Small intestine (tissue), 7 donors: ENCODE measurements at regions not wholly inside any gene's neighbourhood (a gene's known extent, or its start where the extent isn't known, plus 50 kb on each side); places are given as distances from the start of the nearest gene placed in this dataset.

ENCODE experiments used
- DNase-seq, 2 donors: peaks; one replicate each; pipeline versions ENCODE4 v3.0.0 to v3.0.0-alpha.2; 2013
- FAIRE-seq: peaks from 2 replicates; lab custom pipeline; 2012; peaks lifted over from hg19 to GRCh38; lab: Jason Lieb, UNC
- H3K27ac ChIP-seq, 3 donors: one replicate each; pipeline ENCODE4 v1.5.1; 2013; ENCODE audit warnings: low read length in 2 of 3, mild to moderate bottlenecking in 2 of 3, control low read depth in 1 of 3, inconsistent platforms in 1 of 3, low read depth in 1 of 3, moderate library complexity in 1 of 3
- H3K27me3 ChIP-seq, 3 donors: one replicate each; pipeline ENCODE4 v1.6.1; 2013; ENCODE audit warnings: low read length in 3 of 3, inconsistent platforms in 1 of 3; ENCODE audit not compliant: control insufficient read depth in 3 of 3, insufficient read depth in 3 of 3
- H3K36me3 ChIP-seq, 3 donors: one replicate each; pipeline ENCODE4 v1.6.1; 2013; ENCODE audit warnings: low read length in 3 of 3, inconsistent platforms in 1 of 3, low read depth in 1 of 3, mild to moderate bottlenecking in 1 of 3, moderate library complexity in 1 of 3; ENCODE audit not compliant: control insufficient read depth in 3 of 3, insufficient read depth in 2 of 3
- H3K4me1 ChIP-seq, 3 donors: one replicate each; pipeline ENCODE4 v1.6.1; 2013; ENCODE audit warnings: low read length in 2 of 3, inconsistent platforms in 1 of 3, low read depth in 1 of 3, mild to moderate bottlenecking in 1 of 3, moderate library complexity in 1 of 3; ENCODE audit not compliant: control insufficient read depth in 3 of 3, insufficient read depth in 2 of 3
- H3K4me3 ChIP-seq, 3 donors: one replicate each; pipeline ENCODE4 v1.5.1; 2013; ENCODE audit warnings: low read length in 3 of 3, control low read depth in 1 of 3, inconsistent platforms in 1 of 3, low read depth in 1 of 3, mild to moderate bottlenecking in 1 of 3, moderate library complexity in 1 of 3
- H3K9me3 ChIP-seq, 2 donors: one replicate each; pipeline ENCODE4 v1.6.1; 2013; ENCODE audit warnings: low read depth in 1 of 2, low read length in 1 of 2; ENCODE audit not compliant: control insufficient read depth in 2 of 2, insufficient read depth in 1 of 2
- WGBS, 3 donors: extraction: QIAGEN DNeasy Blood & Tissue Kit; methylation state at CpG; one replicate each; pipeline ENCODE4 v1.1.7; 2013; 5-methylcytosine and 5-hydroxymethylcytosine counted together
- donor health status: healthy with polysubstance abuse.
- donor health status: control.
- donor health status: control.
- donor health status: Bipolar disorder and iron deficiency.
- donor health status: healthy.

- H3K4me1 ChIP-seq = no peaks in the 10 kb centered on the region
- no peak overlapping the region for H3K4me3 ChIP-seq
- no peaks in the 10 kb centered on the region for H3K27me3 ChIP-seq
- FAIRE-seq = no peak
- H3K36me3 ChIP-seq = no peaks in the 10 kb centered on the region
- no peak overlapping the region for H3K27ac ChIP-seq
- DNase-seq = no peak
- H3K9me3 ChIP-seq = no peaks in the 10 kb centered on the region
Measured at GRCh38 chr4:18756671-18757070, 735.1 kb upstream of the LCORL start.

DNA sequence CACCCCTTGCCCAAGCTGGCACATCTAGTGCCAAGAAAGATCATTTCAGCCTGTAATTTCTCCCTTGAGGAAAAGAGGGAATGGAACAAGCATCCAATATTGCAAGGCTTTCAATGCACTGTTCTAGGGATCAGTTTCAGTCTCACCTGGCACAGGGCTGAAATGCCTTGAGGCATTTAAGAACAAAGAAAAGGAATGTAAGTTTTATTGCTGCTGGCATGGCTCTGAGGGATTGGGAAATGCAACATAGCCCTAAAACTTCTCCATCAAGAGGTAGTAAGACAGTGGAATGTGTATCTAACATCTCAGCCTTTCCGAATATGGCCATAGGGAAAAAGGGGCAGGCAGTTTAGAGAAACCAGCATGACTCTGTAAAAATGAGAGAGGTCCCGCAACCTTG lies 732.6 kb upstream of the LCORL start:
- Histone ChIP-seq H3K27ac (no peak overlapping the region), H3K9me3 (no peaks in the 10 kb centered on the region), H3K4me3 (no peak overlapping the region), H3K36me3 (no peaks in the 10 kb centered on the region), H3K4me1 (no peaks in the 10 kb centered on the region), H3K27me3 (no peaks in the 10 kb centered on the region)
- 70 to 85% (median 75%) methylated on average over 2 of the region's 2 CpGs for WGBS, 3 donors
- DNase-seq (no peak), FAIRE-seq (no peak)

DNA sequence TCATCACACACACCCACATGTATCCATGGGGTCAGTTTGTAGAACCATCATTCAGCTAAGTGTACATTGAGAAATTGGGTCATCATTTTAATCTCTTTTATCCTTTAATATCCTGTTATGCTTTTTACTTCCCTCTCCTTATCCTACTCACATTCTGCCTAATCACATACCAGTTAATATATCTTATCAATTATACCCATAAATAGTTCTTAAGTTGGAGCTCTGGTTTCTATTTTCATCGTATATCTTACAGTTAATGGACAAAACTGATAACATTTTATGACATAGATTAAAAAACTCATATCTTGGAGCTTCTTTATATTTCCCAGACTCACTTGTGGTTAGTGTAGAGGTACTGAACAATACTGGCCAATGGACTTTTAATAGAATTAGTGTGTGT lies 729.5 kb upstream of the LCORL start:
- H3K4me1 ChIP-seq = no peaks in the 10 kb centered on the region
- DNase-seq = no peak
- no peak overlapping the region for H3K27ac ChIP-seq
- no peak for FAIRE-seq
- no peaks in the 10 kb centered on the region for H3K36me3 ChIP-seq
- no peaks in the 10 kb centered on the region for H3K9me3 ChIP-seq
- 10 to 57% (median 31%) methylated on average over 1 of the region's 1 CpG for WGBS, 3 donors
- H3K4me3 ChIP-seq = no peak overlapping the region
- no peaks in the 10 kb centered on the region for H3K27me3 ChIP-seq

GRCh38 chr4:18749391-18749790 lies 727.8 kb upstream of the LCORL start:
- no peaks in the 10 kb centered on the region for H3K9me3 ChIP-seq
- no peak overlapping the region for H3K4me3 ChIP-seq
- FAIRE-seq (no peak), DNase-seq (no peak)
- no peaks in the 10 kb centered on the region for H3K4me1 ChIP-seq
- no peaks in the 10 kb centered on the region for H3K27me3 ChIP-seq
- WGBS, 3 donors = 66 to 84% (median 80%) methylated on average over 2 of the region's 2 CpGs
- H3K36me3 ChIP-seq = no peaks in the 10 kb centered on the region
- H3K27ac ChIP-seq = no peak overlapping the region

DNA sequence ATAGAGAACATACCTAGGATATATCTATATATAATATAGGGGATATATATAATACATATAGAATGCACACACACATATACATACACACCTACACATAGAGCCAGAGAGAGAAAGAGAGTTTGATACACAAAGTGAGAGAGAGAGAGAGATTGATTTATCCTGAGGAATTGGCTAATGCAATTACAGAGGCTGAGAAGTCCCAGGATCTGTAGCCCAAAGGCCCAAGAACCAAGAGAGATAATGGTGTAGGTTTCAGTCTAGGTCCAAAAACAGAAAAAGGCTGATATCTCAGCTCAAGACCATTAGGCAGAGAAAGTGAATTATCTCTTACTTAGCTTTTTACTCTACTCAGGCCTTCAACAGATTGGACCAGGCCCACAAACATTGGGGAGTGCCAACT lies 715.0 kb upstream of the LCORL start:
- Histone ChIP-seq H3K36me3 (no peaks in the 10 kb centered on the region), H3K27me3 (no peaks in the 10 kb centered on the region), H3K4me1 (no peaks in the 10 kb centered on the region), H3K4me3 (no peak overlapping the region), H3K9me3 (no peaks in the 10 kb centered on the region), H3K27ac (no peak overlapping the region)
- no peak for FAIRE-seq
- no peak for DNase-seq

- H3K4me1 ChIP-seq = no peaks in the 10 kb centered on the region
- FAIRE-seq (no peak), DNase-seq (no peak)
- no peaks in the 10 kb centered on the region for H3K36me3 ChIP-seq
- no peaks in the 10 kb centered on the region for H3K27me3 ChIP-seq
- 60 to 82% (median 74%) methylated on average over 3 of the region's 3 CpGs for WGBS, 3 donors
- no peak overlapping the region for H3K4me3 ChIP-seq
- H3K9me3 ChIP-seq = no peaks in the 10 kb centered on the region
- H3K27ac ChIP-seq = no peak overlapping the region
Measured at GRCh38 chr4:18735740-18736268, 714.2 kb upstream of the LCORL start.

DNA sequence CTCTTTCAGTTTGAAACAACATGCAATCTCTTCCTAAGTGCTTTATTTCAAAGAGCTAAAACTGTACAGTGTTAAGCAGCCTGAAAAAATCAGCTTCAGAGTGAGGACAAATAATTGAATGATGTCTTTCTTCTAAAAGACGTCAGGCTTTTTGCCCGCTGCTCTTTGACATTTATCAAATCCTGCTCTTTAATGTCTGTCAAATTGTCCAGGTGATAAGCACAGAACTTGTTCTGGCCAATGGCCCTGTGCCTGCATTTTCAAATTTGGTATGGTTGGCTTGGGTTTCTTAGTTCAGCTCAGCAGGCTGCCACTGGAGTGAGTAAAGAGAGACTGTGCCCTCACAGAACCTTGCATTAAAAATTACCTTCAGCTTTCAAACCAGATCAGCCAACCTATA lies 712.9 kb upstream of the LCORL start:
- H3K27ac ChIP-seq = no peak overlapping the region
- no peak for DNase-seq
- no peaks in the 10 kb centered on the region for H3K27me3 ChIP-seq
- H3K4me3 ChIP-seq = no peak overlapping the region
- H3K4me1 ChIP-seq = no peaks in the 10 kb centered on the region
- 64 to 68% (median 65%) methylated on average over 2 of the region's 2 CpGs for WGBS, 3 donors
- no peak for FAIRE-seq
- H3K36me3 ChIP-seq = no peaks in the 10 kb centered on the region
- peaks cover 0 to 6% of the 10 kb centered on the region in 2 donors for H3K9me3 ChIP-seq

DNA sequence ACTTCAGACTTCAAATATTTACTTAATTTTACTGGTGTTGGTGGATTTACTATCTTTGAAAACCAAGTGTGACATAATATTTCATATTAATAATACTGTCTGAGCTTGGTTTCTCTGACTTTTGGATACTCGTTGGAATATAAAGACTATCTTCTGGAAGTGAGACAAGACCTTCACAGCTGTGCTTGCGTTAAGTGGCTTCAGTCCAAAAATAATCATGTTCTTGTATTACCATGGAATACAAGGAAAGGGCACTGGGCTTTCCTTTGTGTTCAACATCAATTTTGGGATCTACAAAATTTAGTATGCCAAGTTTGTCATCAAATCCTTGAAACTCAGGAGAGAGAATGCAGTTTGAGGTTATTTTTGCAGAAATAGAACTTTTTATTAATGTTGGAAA lies 712.4 kb upstream of the LCORL start:
- H3K9me3 ChIP-seq = peaks cover 0 to 6% of the 10 kb centered on the region in 2 donors
- H3K4me3 ChIP-seq = no peak overlapping the region
- no peak for FAIRE-seq
- no peaks in the 10 kb centered on the region for H3K36me3 ChIP-seq
- no peaks in the 10 kb centered on the region for H3K4me1 ChIP-seq
- H3K27ac ChIP-seq = no peak overlapping the region
- H3K27me3 ChIP-seq = no peaks in the 10 kb centered on the region
- 55 to 65% (median 61%) methylated on average over 2 of the region's 2 CpGs for WGBS, 3 donors
- no peak for DNase-seq

- no peak overlapping the region for H3K4me3 ChIP-seq
Measured at GRCh38 chr4:18722748-18723191, 701.2 kb upstream of the LCORL start.

More at GRCh38 chr4:18722748-18723191, 701.2 kb upstream of the LCORL start:
- no peak for FAIRE-seq
- WGBS, 3 donors = 40 to 69% (median 54%) methylated on average over 1 of the region's 1 CpG
- no peaks in the 10 kb centered on the region for H3K9me3 ChIP-seq
- no peaks in the 10 kb centered on the region for H3K36me3 ChIP-seq
- H3K4me1 ChIP-seq = no peaks in the 10 kb centered on the region
- no peaks in the 10 kb centered on the region for H3K27me3 ChIP-seq
- no peak for DNase-seq
- H3K27ac ChIP-seq = no peak overlapping the region
